Trophoblast cell (in vitro differentiated cells and primary cell): ENCODE measurements at regions not wholly inside any gene's neighbourhood (a gene's known extent, or its start where the extent isn't known, plus 50 kb on each side); places are given as distances from the start of the nearest gene placed in this dataset.

Source experiments
- DNase-seq, 2 donors: peaks; one replicate each; pipeline ENCODE4 v3.0.0-alpha.2; 2016
- H2AFZ ChIP-seq: 2 replicates; pipeline ENCODE4 v1.6.1; 2013; ENCODE audit warnings: low read length, moderate library complexity, mild to moderate bottlenecking; ENCODE audit not compliant: insufficient read depth, poor library complexity
- H2AK5ac ChIP-seq: 2 replicates; pipeline ENCODE4 v1.6.1; 2013; ENCODE audit warnings: mild to moderate bottlenecking, low read length
- H2BK120ac ChIP-seq: 2 replicates; pipeline ENCODE4 v1.6.1; 2013; ENCODE audit warnings: low read length, mild to moderate bottlenecking, moderate library complexity; ENCODE audit not compliant: insufficient read depth, poor library complexity
- H2BK12ac ChIP-seq: 2 replicates; pipeline ENCODE4 v1.6.1; 2013; ENCODE audit warnings: mild to moderate bottlenecking, low read length, moderate library complexity
- H2BK5ac ChIP-seq: 2 replicates; pipeline ENCODE4 v1.6.1; 2013; ENCODE audit warnings: low read length, low read depth, moderate library complexity, mild to moderate bottlenecking; ENCODE audit not compliant: poor library complexity
- H3K14ac ChIP-seq: 2 replicates; pipeline ENCODE4 v1.6.1; 2013; ENCODE audit warnings: mild to moderate bottlenecking, low read length
- H3K18ac ChIP-seq: 2 replicates; pipeline ENCODE4 v1.6.1; 2013; ENCODE audit warnings: mild to moderate bottlenecking, low read length
- H3K23ac ChIP-seq: 2 replicates; pipeline ENCODE4 v1.6.1; 2013; ENCODE audit warnings: low read length
- H3K27ac ChIP-seq: 2 replicates; pipeline ENCODE4 v1.5.1; 2013; ENCODE audit warnings: low read depth, mild to moderate bottlenecking, inconsistent platforms, low read length, moderate library complexity
- H3K27me3 ChIP-seq: 2 replicates; pipeline ENCODE4 v1.6.1; 2013; ENCODE audit warnings: inconsistent platforms, mild to moderate bottlenecking, low read length, moderate library complexity; ENCODE audit not compliant: insufficient read depth
- H3K36me3 ChIP-seq, 2 experiments: 1 replicate in 1 of 2; 2 replicates in 1 of 2; pipeline ENCODE4 v1.6.1; 2013; ENCODE audit warnings: low read length in 2 of 2, mild to moderate bottlenecking in 2 of 2, moderate library complexity in 1 of 2; ENCODE audit not compliant: insufficient read depth in 2 of 2, control insufficient read depth in 1 of 2
- H3K4ac ChIP-seq: 2 replicates; pipeline ENCODE4 v1.6.1; 2013; ENCODE audit warnings: low read depth, mild to moderate bottlenecking, low read length, moderate library complexity
- H3K4me1 ChIP-seq, 2 experiments: 1 replicate in 1 of 2; 2 replicates in 1 of 2; pipeline ENCODE4 v1.6.1; 2013; ENCODE audit warnings: low read length in 2 of 2, mild to moderate bottlenecking in 2 of 2, moderate library complexity in 1 of 2; ENCODE audit not compliant: insufficient read depth in 2 of 2, control insufficient read depth in 1 of 2
- H3K4me2 ChIP-seq: 2 replicates; pipeline ENCODE4 v1.6.1; 2013; ENCODE audit warnings: inconsistent platforms, mild to moderate bottlenecking, low read length, moderate library complexity
- H3K4me3 ChIP-seq: 2 replicates; pipeline ENCODE4 v1.5.1; 2013; ENCODE audit warnings: mild to moderate bottlenecking, low read depth, low read length, inconsistent platforms
- H3K79me1 ChIP-seq: one replicate; pipeline ENCODE4 v1.6.1; 2013; ENCODE audit warnings: low read length
- H3K79me2 ChIP-seq: 2 replicates; pipeline ENCODE4 v1.6.1; 2013; ENCODE audit warnings: low read length, mild to moderate bottlenecking; ENCODE audit not compliant: control insufficient read depth, insufficient read depth, poor library complexity
- H3K9ac ChIP-seq: 2 replicates; pipeline ENCODE4 v1.6.1; 2013; ENCODE audit warnings: mild to moderate bottlenecking, low read length
- H3K9me3 ChIP-seq: 2 replicates; pipeline ENCODE4 v1.6.1; 2013; ENCODE audit warnings: low read depth, mild to moderate bottlenecking, control low read depth, inconsistent platforms, low read length; ENCODE audit not compliant: insufficient read depth
- H4K12ac ChIP-seq: 2 replicates; pipeline ENCODE4 v1.6.1; 2013; ENCODE audit warnings: low read depth, mild to moderate bottlenecking, low read length, moderate library complexity
- H4K8ac ChIP-seq: 2 replicates; pipeline ENCODE4 v1.6.1; 2013; ENCODE audit warnings: low read depth, mild to moderate bottlenecking, low read length, moderate library complexity
- H4K91ac ChIP-seq: one replicate; pipeline ENCODE4 v1.6.1; 2013; ENCODE audit warnings: low read depth, mild to moderate bottlenecking, low read length, moderate library complexity
- WGBS: extraction: QIAGEN DNeasy Blood & Tissue Kit; methylation state at CpG from one replicate; pipeline ENCODE4 v1.1.7; 2013; ENCODE audit warnings: missing lambda C conversion rate; ENCODE audit not compliant: insufficient read length, insufficient coverage; ENCODE audit errors: extremely low coverage; 5-methylcytosine and 5-hydroxymethylcytosine counted together

DNA sequence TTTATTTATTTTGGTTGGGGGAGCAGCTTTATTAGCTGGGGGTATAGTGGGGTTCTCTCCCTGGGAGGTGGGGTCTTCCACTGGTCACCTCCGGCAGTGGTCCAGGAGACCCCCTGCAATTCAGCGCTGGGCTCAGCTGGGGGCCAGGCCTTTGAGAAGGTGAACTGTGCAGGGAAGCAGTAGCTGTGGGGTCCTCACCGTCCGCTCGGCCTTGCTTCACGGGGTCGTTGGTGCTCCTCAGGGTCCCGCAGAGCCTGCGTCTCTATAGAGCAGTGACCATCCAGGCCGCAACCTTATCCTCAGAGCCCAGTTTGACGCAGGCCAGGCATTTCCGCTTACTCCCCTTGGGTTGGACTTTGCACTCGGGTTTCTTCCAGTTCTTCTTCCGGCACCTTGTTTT is 1954.7 kb downstream of the TP53TG3F start:
- no peak overlapping the region for H3K4me3 ChIP-seq
- H3K4me2 ChIP-seq, result no peak overlapping the region
- no peak overlapping the region for H3K18ac ChIP-seq
- no peak overlapping the region for H4K91ac ChIP-seq
- H3K4me1 ChIP-seq, result no peaks in the 10 kb centered on the region
- no peak overlapping the region for H2AFZ ChIP-seq
- no peak overlapping the region for H2BK5ac ChIP-seq
- no peaks in the 10 kb centered on the region for H3K36me3 ChIP-seq
- no peak overlapping the region for H3K4ac ChIP-seq
- H3K27ac ChIP-seq, result no peak overlapping the region
- DNase-seq, result no peak
- H3K23ac ChIP-seq, result no peak overlapping the region
- H2BK120ac ChIP-seq, result no peak overlapping the region
- no peaks in the 10 kb centered on the region for H3K79me2 ChIP-seq
- no peak overlapping the region for H3K9ac ChIP-seq
- no peak overlapping the region for H4K8ac ChIP-seq
- no peaks in the 10 kb centered on the region for H3K79me1 ChIP-seq
- no peaks in the 10 kb centered on the region for H3K27me3 ChIP-seq
- H3K14ac ChIP-seq, result no peak overlapping the region
- H3K9me3 ChIP-seq, result peaks cover 10% of the 10 kb centered on the region
- H2BK12ac ChIP-seq, result no peak overlapping the region
- H4K12ac ChIP-seq, result no peak overlapping the region
- no peak overlapping the region for H2AK5ac ChIP-seq
- WGBS, result no CpG with 5 or more reads among the region's 14 CpGs

DNA sequence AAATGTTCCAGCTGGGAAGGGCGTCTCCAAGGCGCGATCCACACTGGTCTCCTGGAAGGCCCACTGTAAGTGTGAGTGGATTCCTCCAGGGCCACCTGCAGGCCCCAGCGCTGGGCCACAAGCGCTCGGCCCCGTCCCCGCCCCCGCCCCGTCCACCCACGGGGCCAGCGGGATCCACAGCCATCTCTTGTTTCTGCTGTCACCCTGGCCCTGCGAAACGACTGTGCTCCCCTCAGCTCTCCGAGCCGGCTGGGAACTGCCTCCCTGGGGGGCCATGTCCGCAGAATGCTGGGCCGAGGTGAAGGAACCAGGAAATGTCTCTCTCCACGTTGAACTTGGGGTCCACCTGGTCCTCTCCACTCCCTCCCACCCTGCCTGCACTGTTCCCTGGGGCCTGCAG is 1955.2 kb downstream of the TP53TG3F start:
- no peak overlapping the region for H4K91ac ChIP-seq
- H2BK120ac ChIP-seq, result no peak overlapping the region
- H2AK5ac ChIP-seq, result no peak overlapping the region
- no peak overlapping the region for H2AFZ ChIP-seq
- no peaks in the 10 kb centered on the region for H3K79me1 ChIP-seq
- H3K36me3 ChIP-seq, result no peaks in the 10 kb centered on the region
- no CpG with 5 or more reads among the region's 19 CpGs for WGBS
- no peak overlapping the region for H2BK12ac ChIP-seq
- no peak overlapping the region for H2BK5ac ChIP-seq
- H3K4me1 ChIP-seq, result no peaks in the 10 kb centered on the region
- H3K4ac ChIP-seq, result no peak overlapping the region
- no peak overlapping the region for H3K23ac ChIP-seq
- no peak overlapping the region for H3K4me3 ChIP-seq
- no peak overlapping the region for H3K9ac ChIP-seq
- H3K79me2 ChIP-seq, result no peaks in the 10 kb centered on the region
- no peak overlapping the region for H3K27ac ChIP-seq
- H4K8ac ChIP-seq, result no peak overlapping the region
- no peak for DNase-seq
- no peak overlapping the region for H3K18ac ChIP-seq
- H3K27me3 ChIP-seq, result no peaks in the 10 kb centered on the region
- no peak overlapping the region for H3K14ac ChIP-seq
- H4K12ac ChIP-seq, result no peak overlapping the region
- H3K9me3 ChIP-seq, result peaks cover 10% of the 10 kb centered on the region
- no peak overlapping the region for H3K4me2 ChIP-seq

DNA sequence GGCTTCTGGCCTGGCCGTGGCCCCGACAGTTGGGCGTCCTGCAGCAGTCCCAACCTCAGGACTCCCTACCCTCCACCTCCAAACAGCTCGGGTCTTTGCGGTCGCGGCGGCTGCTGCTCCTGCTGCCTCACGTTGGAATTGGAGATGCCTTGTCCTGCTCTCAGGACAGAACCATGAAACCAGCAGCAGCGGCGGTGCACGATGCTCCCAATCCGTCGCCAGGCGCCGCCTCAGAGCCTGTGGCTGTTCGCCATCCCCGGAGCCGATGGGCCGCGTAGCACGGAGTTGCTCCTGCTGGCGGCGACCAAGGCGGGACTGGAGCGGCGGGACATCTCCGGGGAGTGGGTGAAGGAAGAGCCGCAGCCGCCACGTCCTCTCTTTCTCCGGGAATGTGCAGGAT is 1965.9 kb downstream of the TP53TG3F start:
- Histone ChIP-seq H3K27me3 (no peaks in the 10 kb centered on the region), H3K79me2 (no peaks in the 10 kb centered on the region), H3K79me1 (no peaks in the 10 kb centered on the region), H3K27ac (no peak overlapping the region), H3K4me3 (peak overlapping the region; percentile 26), H3K23ac (no peak overlapping the region), H3K9me3 (peaks cover 9% of the 10 kb centered on the region), H3K4me2 (no peak overlapping the region), H2BK5ac (no peak overlapping the region), H4K12ac (no peak overlapping the region), H3K18ac (no peak overlapping the region), H2AK5ac (no peak overlapping the region), H3K14ac (no peak overlapping the region), H2AFZ (no peak overlapping the region), H2BK120ac (no peak overlapping the region), H3K4me1 (no peaks in the 10 kb centered on the region), H4K91ac (no peak overlapping the region), H2BK12ac (no peak overlapping the region), H3K4ac (no peak overlapping the region), H4K8ac (no peak overlapping the region), H3K9ac (no peak overlapping the region), H3K36me3 (no peaks in the 10 kb centered on the region)
- WGBS, result no CpG with 5 or more reads among the region's 32 CpGs
- no peak for DNase-seq

DNA sequence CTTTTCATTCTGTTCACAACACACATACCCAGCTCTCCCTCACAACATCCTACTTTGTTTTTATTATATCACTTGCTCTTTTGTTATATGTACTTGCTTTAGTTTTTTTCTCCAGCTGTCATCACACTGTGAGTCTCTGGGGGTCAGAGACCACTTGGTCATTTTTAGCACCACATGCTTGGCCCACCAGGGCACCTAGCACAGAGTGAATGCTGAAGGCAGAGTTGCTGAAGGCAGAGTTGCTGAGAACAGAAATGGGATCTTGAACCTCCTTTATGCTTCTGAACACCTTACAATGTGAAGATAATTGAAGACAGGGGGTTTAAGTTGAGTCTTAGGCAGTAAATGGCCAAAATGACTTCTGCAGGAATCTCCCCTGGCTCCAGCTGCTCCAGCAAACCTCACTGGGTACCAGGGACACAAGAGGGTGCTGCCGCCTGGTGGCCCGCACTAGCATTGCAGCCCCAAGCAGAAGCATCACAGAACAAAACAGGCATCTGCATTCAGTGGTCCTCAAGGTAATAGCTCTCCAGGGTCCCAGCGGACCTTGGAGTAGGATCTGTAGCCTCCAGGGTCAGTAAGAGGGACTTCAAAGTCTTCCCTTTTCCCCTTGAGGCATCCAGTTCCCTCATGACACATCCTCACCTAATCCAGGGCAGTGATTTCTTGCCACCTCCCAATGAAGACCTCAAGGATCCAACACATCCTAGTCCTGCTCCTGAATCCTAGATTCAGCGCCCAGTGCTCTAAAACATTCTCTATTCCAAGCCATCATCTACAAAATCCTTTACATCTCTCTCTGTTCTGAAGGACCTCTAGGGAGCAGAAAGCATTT is 1972.6 kb downstream of the TP53TG3F start:
- Histone ChIP-seq H3K79me2 (no peaks in the 10 kb centered on the region), H2BK120ac (no peak overlapping the region), H3K27ac (no peak overlapping the region), H4K91ac (no peak overlapping the region), H3K9ac (no peak overlapping the region), H3K4me2 (no peak overlapping the region), H3K36me3 (no peaks in the 10 kb centered on the region), H3K23ac (no peak overlapping the region), H3K79me1 (no peaks in the 10 kb centered on the region), H2BK12ac (no peak overlapping the region), H4K12ac (no peak overlapping the region), H3K18ac (no peak overlapping the region), H3K27me3 (no peaks in the 10 kb centered on the region), H3K4me1 (no peaks in the 10 kb centered on the region), H2BK5ac (no peak overlapping the region), H2AFZ (no peak overlapping the region), H3K14ac (no peak overlapping the region), H4K8ac (no peak overlapping the region), H3K4me3 (no peak overlapping the region), H2AK5ac (no peak overlapping the region), H3K4ac (no peak overlapping the region), H3K9me3 (peaks cover 27% of the 10 kb centered on the region)
- no peak for DNase-seq
- no CpG with 5 or more reads among the region's 4 CpGs for WGBS
